Cerebellar cortex (tissue), 1 donor: ENCODE measurements at regions not wholly inside any gene's neighbourhood (a gene's known extent, or its start where the extent isn't known, plus 50 kb on each side); places are given as distances from the start of the nearest gene placed in this dataset.
"Not testable (repeated sequence)": the region's sequence is repeated elsewhere in the genome, so short reads cannot be mapped to it uniquely, and the experiment has no call there.

Experiments
- DNase-seq: peaks from one replicate; pipeline ENCODE4 v3.0.0-alpha.2; 2015; ENCODE audit warnings: low spot score

- no peak for DNase-seq
These were observed 170.0 kb downstream of the SOD2 start for GRCh38 chr6:159522877-159523547.

GRCh38 chr6:159521962-159522361 is 171.1 kb downstream of the SOD2 start:
- no peak for DNase-seq

GRCh38 chr6:159520002-159520401 is 173.0 kb downstream of the SOD2 start:
- DNase-seq: no peak

GRCh38 chr6:159515811-159516210 is 177.2 kb downstream of the SOD2 start:
- DNase-seq: not testable (repeated sequence)

GRCh38 chr6:159513914-159514313 is 179.1 kb downstream of the SOD2 start:
- no peak for DNase-seq

GRCh38 chr6:159513074-159513720 is 179.8 kb downstream of the SOD2 start:
- DNase-seq: no peak

- no peak for DNase-seq
These were observed 180.5 kb downstream of the SOD2 start for GRCh38 chr6:159512571-159512970.

- DNase-seq: no peak
These were observed 180.9 kb downstream of the SOD2 start for GRCh38 chr6:159512104-159512503.

GRCh38 chr6:159510141-159510540 is 182.9 kb downstream of the SOD2 start:
- no peak for DNase-seq

- no peak for DNase-seq
These were observed 184.1 kb downstream of the SOD2 start for GRCh38 chr6:159508931-159509330.

GRCh38 chr6:159506048-159506447 is 187.0 kb downstream of the SOD2 start:
- DNase-seq: no peak

GRCh38 chr6:159505140-159505922 is 187.7 kb downstream of the SOD2 start:
- DNase-seq: no peak

- no peak for DNase-seq
These were observed 191.5 kb downstream of the SOD2 start for GRCh38 chr6:159501558-159501957.

GRCh38 chr6:159499034-159499433 is 194.0 kb downstream of the SOD2 start:
- DNase-seq: no peak

GRCh38 chr6:159494586-159494972 is 198.5 kb downstream of the SOD2 start:
- DNase-seq: no peak

GRCh38 chr6:159493898-159494585 is 199.0 kb downstream of the SOD2 start:
- DNase-seq: no peak

GRCh38 chr6:159493231-159493897 is 199.7 kb downstream of the SOD2 start:
- no peak for DNase-seq

GRCh38 chr6:159490298-159490937 is 202.6 kb downstream of the SOD2 start:
- peak; percentile 4 for DNase-seq

- no peak for DNase-seq
These were observed 205.4 kb downstream of the SOD2 start for GRCh38 chr6:159487636-159488035.

GRCh38 chr6:159483259-159483658 is 209.8 kb downstream of the SOD2 start:
- DNase-seq: no peak

GRCh38 chr6:159481897-159482296 is 211.1 kb downstream of the SOD2 start:
- no peak for DNase-seq
